Occipital lobe (tissue), 1 donor: ENCODE measurements at regions not wholly inside any gene's neighbourhood (a gene's known extent, or its start where the extent isn't known, plus 50 kb on each side); places are given as distances from the start of the nearest gene placed in this dataset.

Experiments used
- DNase-seq: peaks from one replicate; lab custom pipeline; 2025; lab: John Stamatoyannopoulos, UW

- peak; percentile 22 for DNase-seq
Measured at GRCh38 chr2:129758784-129759471, 220.5 kb upstream of the RAB6C start.

- no peak for DNase-seq
Measured at GRCh38 chr2:129759472-129760010, 219.9 kb upstream of the RAB6C start.

GRCh38 chr2:129760669-129761068, 218.8 kb upstream of the RAB6C start:
- no peak for DNase-seq

GRCh38 chr2:129761569-129762021, 217.9 kb upstream of the RAB6C start:
- no peak for DNase-seq

GRCh38 chr2:129762386-129763189, 216.9 kb upstream of the RAB6C start:
- no peak for DNase-seq

GRCh38 chr2:129763190-129763846, 216.1 kb upstream of the RAB6C start:
- no peak for DNase-seq

- no peak for DNase-seq
Measured at GRCh38 chr2:129763966-129764365, 215.5 kb upstream of the RAB6C start.

- DNase-seq: no peak
Measured at GRCh38 chr2:129764376-129765325, 214.8 kb upstream of the RAB6C start.

GRCh38 chr2:129765326-129765677, 214.2 kb upstream of the RAB6C start:
- DNase-seq: no peak

GRCh38 chr2:129765678-129766351, 213.7 kb upstream of the RAB6C start:
- no peak for DNase-seq

GRCh38 chr2:129766374-129766993, 213.0 kb upstream of the RAB6C start:
- DNase-seq: no peak

- DNase-seq: no peak
Measured at GRCh38 chr2:129767346-129768035, 212.0 kb upstream of the RAB6C start.

- DNase-seq: no peak
Measured at GRCh38 chr2:129768036-129768386, 211.5 kb upstream of the RAB6C start.

- DNase-seq: no peak
Measured at GRCh38 chr2:129768485-129769184, 210.8 kb upstream of the RAB6C start.

- DNase-seq: no peak
Measured at GRCh38 chr2:129769185-129769991, 210.1 kb upstream of the RAB6C start.

GRCh38 chr2:129771418-129772189, 207.9 kb upstream of the RAB6C start:
- no peak for DNase-seq

- DNase-seq: no peak
Measured at GRCh38 chr2:129772190-129772579, 207.3 kb upstream of the RAB6C start.
